ENCODE measurements at regions not wholly inside any gene's neighbourhood (a gene's known extent, or its start where the extent isn't known, plus 50 kb on each side); places are given as distances from the start of the nearest gene placed in this dataset.

DNA sequence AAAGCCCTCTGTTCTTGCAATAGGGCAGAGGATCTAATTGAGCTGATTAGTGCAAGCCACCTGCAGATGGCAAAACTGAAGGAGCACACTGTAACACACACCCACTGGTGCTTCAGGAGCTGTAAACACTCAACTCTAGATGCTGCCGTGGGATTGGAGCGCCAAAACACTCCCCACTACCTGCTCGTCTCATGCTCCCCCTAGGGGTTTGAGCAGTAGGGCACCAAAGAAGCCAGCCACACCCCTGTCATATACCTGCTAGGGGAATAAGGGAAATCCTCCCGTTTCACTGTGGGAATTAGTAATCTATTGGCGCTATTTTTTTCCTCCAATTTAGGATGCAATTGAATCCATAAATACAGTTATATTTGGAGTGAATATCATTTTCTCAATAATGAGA is 360.2 kb downstream of the GLUD2 start:
- TF ChIP-seq, protein P1, sequence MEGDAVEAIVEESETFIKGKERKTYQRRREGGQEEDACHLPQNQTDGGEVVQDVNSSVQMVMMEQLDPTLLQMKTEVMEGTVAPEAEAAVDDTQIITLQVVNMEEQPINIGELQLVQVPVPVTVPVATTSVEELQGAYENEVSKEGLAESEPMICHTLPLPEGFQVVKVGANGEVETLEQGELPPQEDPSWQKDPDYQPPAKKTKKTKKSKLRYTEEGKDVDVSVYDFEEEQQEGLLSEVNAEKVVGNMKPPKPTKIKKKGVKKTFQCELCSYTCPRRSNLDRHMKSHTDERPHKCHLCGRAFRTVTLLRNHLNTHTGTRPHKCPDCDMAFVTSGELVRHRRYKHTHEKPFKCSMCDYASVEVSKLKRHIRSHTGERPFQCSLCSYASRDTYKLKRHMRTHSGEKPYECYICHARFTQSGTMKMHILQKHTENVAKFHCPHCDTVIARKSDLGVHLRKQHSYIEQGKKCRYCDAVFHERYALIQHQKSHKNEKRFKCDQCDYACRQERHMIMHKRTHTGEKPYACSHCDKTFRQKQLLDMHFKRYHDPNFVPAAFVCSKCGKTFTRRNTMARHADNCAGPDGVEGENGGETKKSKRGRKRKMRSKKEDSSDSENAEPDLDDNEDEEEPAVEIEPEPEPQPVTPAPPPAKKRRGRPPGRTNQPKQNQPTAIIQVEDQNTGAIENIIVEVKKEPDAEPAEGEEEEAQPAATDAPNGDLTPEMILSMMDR (IDR thresholded peaks at IDR 0.05; ENCODE audit: low read length), result peak; percentile 5; the same call in 1 of the 2 replicates
- TF ChIP-seq EZH2 (optimal IDR thresholded peaks at IDR 0.05; ENCODE audit: low read depth, low read length), result no peak
